HG03025 (cell line): ENCODE measurements at regions not wholly inside any gene's neighbourhood (a gene's known extent, or its start where the extent isn't known, plus 50 kb on each side); places are given as distances from the start of the nearest gene placed in this dataset.

ENCODE experiments used
- ATAC-seq: cut with Tn5 transposase; IDR thresholded peaks from one replicate; pipeline ENCODE4 v1.9.1; 2021; ENCODE audit warnings: mild to moderate bottlenecking, moderate library complexity; ENCODE audit not compliant: unreplicated experiment, low FRiP score

GRCh38 chr1:106957795-106958194, 98.7 kb upstream of the PRMT6 start:
- no peak for ATAC-seq

- ATAC-seq, result peak; percentile 65
Observed at GRCh38 chr1:106960412-106960811, 96.1 kb upstream of the PRMT6 start.

DNA sequence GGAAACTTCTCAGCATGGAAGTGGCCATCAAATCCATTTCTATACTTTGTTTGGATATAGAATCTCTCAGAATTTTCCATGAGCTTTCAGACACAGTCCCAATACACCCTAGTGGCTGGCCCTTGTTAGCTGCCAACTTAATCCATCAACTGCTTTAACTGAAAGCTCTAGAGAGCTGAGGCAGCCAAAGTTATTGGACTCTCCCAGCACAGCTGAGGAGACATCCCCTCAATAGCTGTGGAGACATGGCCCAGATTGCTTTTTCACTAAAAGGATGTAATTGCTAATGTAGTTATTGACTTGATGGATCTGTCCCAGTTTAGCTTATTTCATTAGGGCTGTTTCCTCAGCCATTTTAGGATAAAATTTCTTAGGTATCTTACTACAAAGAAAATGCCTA, 94.8 kb upstream of the PRMT6 start:
- ATAC-seq, result no peak

GRCh38 chr1:106962591-106962990, 93.9 kb upstream of the PRMT6 start:
- ATAC-seq, result no peak

DNA sequence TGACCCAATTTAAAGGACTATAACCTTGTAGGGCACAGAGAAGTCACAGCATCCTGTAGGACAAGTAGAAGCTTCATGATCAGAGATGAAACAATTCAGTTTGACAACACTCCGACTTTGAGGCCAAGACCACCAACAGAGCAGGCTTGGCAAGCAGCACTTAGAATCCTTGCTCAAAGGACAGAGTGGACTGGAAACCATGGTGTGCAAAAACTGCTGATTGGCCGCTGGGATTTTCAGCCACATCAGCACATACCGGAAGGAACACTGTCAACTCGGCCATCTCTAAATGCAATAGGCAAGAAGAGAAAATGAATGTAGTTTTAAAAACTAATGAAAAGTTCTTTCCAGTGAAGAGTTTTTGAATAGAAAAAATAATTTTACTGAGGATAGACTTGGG, 92.0 kb upstream of the PRMT6 start:
- ATAC-seq, result no peak

DNA sequence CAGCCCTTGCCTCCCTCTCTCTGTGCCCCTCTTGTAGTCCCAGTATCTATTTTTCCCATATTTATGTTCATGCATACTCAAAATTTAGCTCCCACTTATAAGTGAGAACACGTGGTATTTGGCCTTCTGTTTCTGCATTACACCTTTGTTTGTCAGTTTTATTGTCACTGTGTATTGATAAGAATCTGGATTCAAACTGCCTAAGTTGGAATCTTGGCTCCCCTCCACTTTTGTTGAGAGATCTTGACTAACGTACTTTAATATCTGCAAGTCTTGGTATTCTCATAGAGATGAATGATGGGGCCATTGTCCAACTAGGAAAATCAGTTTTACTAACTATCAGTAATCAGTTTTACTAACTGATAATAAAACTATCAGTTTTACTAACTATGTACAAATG, 87.8 kb upstream of the PRMT6 start:
- ATAC-seq, result no peak

DNA sequence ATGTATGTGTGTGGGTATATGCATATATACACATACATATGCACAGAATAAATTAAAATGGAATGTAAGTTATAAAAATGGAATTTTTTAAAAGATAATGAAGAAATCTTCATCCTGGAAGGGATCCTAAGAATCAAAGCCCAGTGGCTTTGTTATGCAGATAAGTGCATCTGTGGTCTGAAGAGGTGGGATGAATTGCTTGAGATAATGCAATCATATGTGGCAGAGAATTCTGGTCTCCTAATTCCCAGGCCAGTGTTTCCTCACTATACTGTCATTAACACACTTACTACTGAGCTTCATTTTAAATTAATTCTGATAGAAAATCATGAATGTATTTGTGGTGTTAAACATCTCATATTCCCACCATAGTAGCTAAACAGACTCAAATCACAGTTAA, 86.7 kb upstream of the PRMT6 start:
- no peak for ATAC-seq

DNA sequence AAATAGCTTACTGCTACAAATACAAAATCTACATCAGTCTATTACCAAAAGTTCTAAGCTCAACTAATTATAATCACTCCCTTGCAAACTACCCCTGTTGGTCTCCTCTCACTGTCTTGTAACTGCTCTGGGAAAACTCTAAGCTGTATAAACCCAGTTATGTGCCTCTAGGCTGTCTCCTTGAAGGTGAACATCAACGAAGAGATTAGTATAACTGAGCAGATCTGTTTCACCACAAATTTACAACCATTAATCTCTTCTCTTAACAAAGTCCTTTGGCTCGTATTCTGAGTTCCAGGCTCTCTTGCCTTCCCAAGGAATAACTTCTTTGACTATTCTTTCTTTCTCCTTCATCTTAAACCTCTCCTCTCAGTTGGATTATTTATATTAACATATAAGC, 84.4 kb upstream of the PRMT6 start:
- ATAC-seq, result no peak

- no peak for ATAC-seq
Observed at GRCh38 chr1:106975944-106976343, 80.5 kb upstream of the PRMT6 start.

DNA sequence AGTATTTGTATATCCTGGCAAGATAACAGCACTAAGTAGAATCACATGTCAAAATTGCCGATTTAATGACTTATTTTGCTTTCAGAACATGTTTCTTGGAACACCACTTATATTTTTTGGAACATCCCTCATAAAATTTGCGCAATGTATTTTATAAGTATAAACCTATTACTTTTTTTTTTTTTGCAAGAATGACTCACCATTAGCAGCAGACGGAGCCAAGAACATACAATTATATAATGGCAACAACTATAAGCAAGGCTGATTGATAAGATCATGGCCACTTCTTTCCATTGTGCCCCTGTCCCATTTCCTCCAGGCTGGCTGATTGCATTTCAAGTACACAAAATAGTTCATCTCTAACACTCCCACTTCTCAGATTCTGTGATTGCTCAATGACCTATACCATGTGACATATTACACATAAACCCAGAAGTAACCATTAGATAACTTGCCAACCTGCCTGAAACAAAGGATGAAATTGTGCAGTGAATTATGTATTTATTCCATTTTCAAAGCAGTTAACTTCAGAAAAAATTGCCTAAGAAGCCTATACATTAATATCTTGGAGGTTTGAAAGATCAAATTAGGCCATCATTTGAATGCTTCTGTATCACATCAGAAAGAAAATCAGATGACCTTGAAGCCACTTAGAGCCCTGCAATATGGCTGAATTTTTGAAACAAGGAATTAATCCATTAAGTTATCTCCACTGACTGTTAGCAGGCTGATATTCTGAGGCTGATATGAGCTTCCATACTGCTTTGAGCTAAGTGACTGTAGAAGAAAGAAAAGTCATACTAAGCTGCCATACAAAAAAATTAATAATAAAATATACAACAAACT, 77.8 kb upstream of the PRMT6 start:
- no peak for ATAC-seq

DNA sequence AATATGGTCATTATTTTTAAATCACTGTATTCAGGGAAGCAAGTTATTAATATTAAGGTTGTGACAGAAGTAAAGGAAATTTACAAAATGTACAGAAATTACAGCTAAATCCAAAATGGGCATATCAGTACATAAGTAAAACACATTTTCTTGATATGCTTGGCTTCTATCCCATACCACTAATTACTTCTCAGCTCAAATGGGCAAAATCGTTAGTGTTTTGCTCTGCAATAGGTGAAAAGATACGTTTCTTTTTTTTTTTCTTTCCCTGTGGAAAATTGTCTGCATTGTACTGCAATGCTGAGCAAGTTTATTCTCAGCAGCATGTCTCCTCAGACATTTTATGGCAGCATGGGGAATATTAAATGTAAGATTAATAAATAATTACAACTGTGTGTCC, 77.1 kb upstream of the PRMT6 start:
- ATAC-seq, result no peak

DNA sequence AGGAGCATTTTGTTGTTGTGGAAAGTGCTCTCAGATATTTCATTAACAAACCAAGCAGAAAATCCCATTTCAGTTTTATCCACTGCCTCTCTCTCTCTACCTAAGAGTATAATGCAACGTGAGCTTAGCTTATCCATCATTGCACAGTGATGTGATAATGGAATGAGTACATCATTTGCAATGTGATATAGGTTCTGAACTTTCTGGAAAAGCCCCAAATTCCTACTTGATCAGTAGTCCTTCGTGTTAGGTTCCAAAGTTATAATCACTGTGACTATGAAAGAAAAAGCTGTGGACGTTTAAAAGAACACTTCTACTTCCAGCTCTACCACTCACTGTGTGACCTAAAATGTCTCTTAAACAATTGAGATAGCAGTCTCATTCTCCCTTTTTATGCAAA, 76.4 kb upstream of the PRMT6 start:
- no peak for ATAC-seq

DNA sequence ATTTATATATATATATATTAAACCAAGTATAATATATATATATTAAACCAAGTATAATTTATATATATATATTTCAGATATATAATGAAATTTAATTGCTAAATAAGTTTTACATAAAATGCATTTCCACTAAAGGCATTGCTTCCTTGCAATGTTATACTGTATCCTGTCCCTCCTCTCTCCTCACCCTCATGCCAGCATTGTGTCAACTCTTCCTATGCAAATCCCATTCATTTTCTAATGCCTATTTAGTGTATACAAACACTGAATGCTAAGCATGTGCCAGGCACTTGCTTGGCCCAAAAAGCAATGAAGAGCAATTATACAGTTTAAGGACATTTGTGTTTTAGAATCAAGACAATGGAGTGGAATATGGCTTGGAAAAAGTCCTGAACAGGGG, 71.7 kb upstream of the PRMT6 start:
- ATAC-seq, result no peak

- ATAC-seq, result no peak
Observed at GRCh38 chr1:106986603-106987002, 69.9 kb upstream of the PRMT6 start.

GRCh38 chr1:106995970-106996369, 60.5 kb upstream of the PRMT6 start:
- ATAC-seq, result peak; percentile 96

GRCh38 chr1:106998431-106999002, 58.0 kb upstream of the PRMT6 start:
- no peak for ATAC-seq

GRCh38 chr1:107000902-107001301, 55.6 kb upstream of the PRMT6 start:
- no peak for ATAC-seq

DNA sequence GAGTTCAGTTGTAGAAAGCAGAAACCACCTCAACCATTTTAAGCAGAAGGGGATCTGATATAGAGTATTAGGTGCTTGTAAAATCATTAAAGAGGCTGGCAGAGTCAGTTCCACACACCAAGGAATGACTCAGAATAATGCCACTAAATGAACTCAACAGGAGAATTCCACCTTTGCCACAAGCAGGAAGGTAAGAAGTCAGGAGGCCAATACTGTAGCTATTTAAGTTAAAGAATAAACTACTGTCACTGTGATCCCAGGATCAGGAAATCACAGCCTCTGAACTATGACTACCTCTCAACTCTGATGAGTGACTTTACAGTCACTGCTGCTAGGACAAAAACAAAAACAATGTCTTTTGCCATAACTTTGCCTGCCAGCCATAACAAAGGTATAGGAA, 52.5 kb upstream of the PRMT6 start:
- ATAC-seq, result no peak

GRCh38 chr1:107004421-107004820, 52.1 kb upstream of the PRMT6 start:
- no peak for ATAC-seq
